CD4-positive, alpha-beta memory T cell (primary cell): ENCODE measurements at regions not wholly inside any gene's neighbourhood (a gene's known extent, or its start where the extent isn't known, plus 50 kb on each side); places are given as distances from the start of the nearest gene placed in this dataset.
"Not testable (repeated sequence)": the region's sequence is repeated elsewhere in the genome, so short reads cannot be mapped to it uniquely, and the experiment has no call there.

Experiments used
- CTCF ChIA-PET: fragments of 350-600 bp; sonication (Branson Sonifier 250); formaldehyde crosslinking; loops from one replicate; lab custom pipeline; 2021; ENCODE audit warnings: inconsistent platforms; ENCODE audit not compliant: partially characterized antibody; lab: Charles Lee
- POLR2A ChIA-PET: fragments of 350-600 bp; sonication (Branson Sonifier 250); formaldehyde crosslinking; loops from one replicate; lab custom pipeline; 2021; ENCODE audit not compliant: partially characterized antibody; lab: Charles Lee
- DNase-seq, 5 donors: peaks; one replicate each; pipeline versions ENCODE4 v3.0.0 to v3.0.0-alpha.2; 2020 to 2022; ENCODE audit warnings: mixed read lengths in 1 of 5
- H3K27ac ChIP-seq: one replicate; pipeline ENCODE4 v1.7.0; 2013; ENCODE audit warnings: low read depth, low read length
- H3K27me3 ChIP-seq: 2 replicates; pipeline ENCODE4 v1.7.0; 2013; ENCODE audit warnings: mild to moderate bottlenecking, low read length, moderate library complexity; ENCODE audit not compliant: insufficient read depth
- H3K36me3 ChIP-seq: 2 replicates; pipeline ENCODE4 v1.7.0; 2013; ENCODE audit warnings: mild to moderate bottlenecking, low read length, moderate library complexity; ENCODE audit not compliant: insufficient read depth
- H3K4me1 ChIP-seq: 2 replicates; pipeline ENCODE4 v1.7.0; 2013; ENCODE audit warnings: mild to moderate bottlenecking, low read length, moderate library complexity; ENCODE audit not compliant: insufficient read depth
- H3K4me3 ChIP-seq, 2 donors: one replicate each; pipeline ENCODE4 v1.7.0; 2013; ENCODE audit warnings: low read length in 2 of 2, mild to moderate bottlenecking in 1 of 2
- H3K9me3 ChIP-seq, 2 donors: one replicate each; pipeline ENCODE4 v1.7.0; 2013; ENCODE audit warnings: low read length in 2 of 2, control low read depth in 1 of 2; ENCODE audit not compliant: control insufficient read depth in 1 of 2
- H3K27ac Mint-ChIP-seq, 7 donors: one replicate each; pipeline ENCODE4 v1.8.0; 2020 to 2021; ENCODE audit warnings: mixed read lengths in 7 of 7, mild to moderate bottlenecking in 6 of 7, inconsistent platforms in 3 of 7, moderate library complexity in 3 of 7
- H3K27me3 Mint-ChIP-seq, 2 donors: one replicate each; pipeline ENCODE4 v1.8.0; 2020 to 2021; ENCODE audit warnings: mixed read lengths in 2 of 2
- H3K36me3 Mint-ChIP-seq, 2 donors: one replicate each; pipeline ENCODE4 v1.8.0; 2020 to 2021; ENCODE audit warnings: mixed read lengths in 2 of 2, inconsistent platforms in 1 of 2, mild to moderate bottlenecking in 1 of 2
- H3K4me1 Mint-ChIP-seq, 4 donors: one replicate each; pipeline ENCODE4 v1.8.0; 2020 to 2021; ENCODE audit warnings: mixed read lengths in 4 of 4, mild to moderate bottlenecking in 1 of 4
- H3K4me3 Mint-ChIP-seq, 8 donors: one replicate each; pipeline ENCODE4 v1.8.0; 2020 to 2021; ENCODE audit warnings: mixed read lengths in 8 of 8, mild to moderate bottlenecking in 7 of 8, moderate library complexity in 6 of 8, inconsistent platforms in 3 of 8
- H3K9me3 Mint-ChIP-seq, 8 donors: one replicate each; pipeline ENCODE4 v1.8.0; 2020 to 2021; ENCODE audit warnings: mixed read lengths in 8 of 8, mild to moderate bottlenecking in 5 of 8, inconsistent platforms in 3 of 8, moderate library complexity in 1 of 8
- intact Hi-C: fragments of 100-400 bp; cut with micrococcal nuclease; formaldehyde crosslinking; loops from one replicate; pipeline ENCODE4 v1.15.1; 2023

DNA sequence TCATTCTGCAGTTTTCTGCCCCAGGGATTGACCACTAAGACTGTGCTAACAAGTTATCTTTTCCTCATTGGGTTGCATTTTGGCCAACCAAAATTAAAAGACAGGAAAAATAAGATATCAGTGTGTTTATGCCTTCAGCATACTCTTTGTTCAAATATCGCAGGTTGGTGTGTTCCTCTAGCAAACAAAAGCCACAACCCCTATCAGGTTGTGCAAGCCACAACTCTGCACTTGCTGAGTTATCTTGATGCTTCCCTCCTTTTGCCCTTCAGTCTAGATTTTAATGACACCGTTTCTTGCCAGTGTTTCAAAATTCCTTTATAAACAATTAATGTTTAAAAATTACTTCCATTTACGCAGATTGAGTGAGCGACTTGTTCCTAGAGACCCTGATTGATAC lies 1164.2 kb downstream of the NSUN3 start:
- H3K27ac ChIP-seq: no peak overlapping the region
- intact Hi-C loops: no loop called here
- H3K4me1 ChIP-seq: no peaks in the 10 kb centered on the region
- DNase-seq: no peak
- H3K27me3 Mint-ChIP-seq: no peaks in the 10 kb centered on the region
- H3K36me3 ChIP-seq: no peaks in the 10 kb centered on the region
- POLR2A ChIA-PET: no interaction called here
- CTCF ChIA-PET: no interaction called here
- no peak overlapping the region for H3K27ac Mint-ChIP-seq
- H3K27me3 ChIP-seq: no peaks in the 10 kb centered on the region
- peaks cover 0 to 24% (median 11%) of the 10 kb centered on the region in 8 donors for H3K9me3 Mint-ChIP-seq
- H3K4me3 Mint-ChIP-seq: no peak overlapping the region
- no peaks in the 10 kb centered on the region for H3K4me1 Mint-ChIP-seq
- peaks cover 0 to 3% of the 10 kb centered on the region in 2 donors for H3K9me3 ChIP-seq
- no peaks in the 10 kb centered on the region for H3K36me3 Mint-ChIP-seq
- no peak overlapping the region for H3K4me3 ChIP-seq

DNA sequence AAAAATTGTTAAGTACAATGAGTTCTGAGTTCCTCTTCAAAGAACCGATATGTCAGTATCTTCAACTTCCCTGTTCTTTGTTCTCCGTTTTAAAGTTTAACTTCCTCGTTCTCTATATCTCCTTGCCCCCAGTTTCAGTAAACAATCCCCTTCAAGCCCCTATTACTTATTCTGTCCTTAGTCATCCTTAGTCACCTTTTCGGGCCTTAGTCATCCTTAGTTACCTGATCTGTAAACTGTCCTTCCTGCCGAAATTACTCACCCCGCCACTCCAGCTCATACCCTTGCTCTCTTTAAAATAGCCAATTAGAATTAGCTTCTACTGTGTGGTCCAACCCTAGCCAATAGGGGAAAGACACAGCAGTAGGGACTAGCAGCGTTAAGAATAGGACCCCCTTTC lies 1165.6 kb downstream of the NSUN3 start:
- H3K4me3 ChIP-seq: no peak overlapping the region
- intact Hi-C loops: no loop called here

DNA sequence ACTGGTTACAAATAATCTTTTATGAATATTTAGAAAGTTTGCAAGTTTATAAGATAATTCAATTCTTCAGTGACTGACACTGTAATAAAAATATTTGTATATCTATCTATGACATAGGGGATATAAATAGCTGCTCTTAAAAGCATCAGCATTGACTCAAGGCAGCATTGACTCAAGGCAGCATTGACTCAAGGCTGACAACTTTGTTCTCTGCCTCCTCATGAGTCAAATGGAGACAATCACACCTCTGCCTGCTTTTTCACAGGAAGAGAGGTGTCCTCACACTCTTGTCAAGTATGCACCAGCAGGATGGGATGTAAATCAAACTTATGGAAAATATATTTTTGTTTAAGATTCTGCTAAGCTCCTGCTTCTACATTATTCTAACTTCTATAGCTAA lies 1173.1 kb downstream of the NSUN3 start:
- no peak for DNase-seq
- H3K36me3 ChIP-seq: no peaks in the 10 kb centered on the region
- H3K4me1 ChIP-seq: no peaks in the 10 kb centered on the region
- intact Hi-C loops: no loop called here
- Mint-ChIP-seq H3K4me3 (no peak overlapping the region), H3K9me3 (peaks cover 0 to 7% (median 3%) of the 10 kb centered on the region in 8 donors), H3K27me3 (no peaks in the 10 kb centered on the region), H3K36me3 (no peaks in the 10 kb centered on the region), H3K4me1 (no peaks in the 10 kb centered on the region), H3K27ac (no peak overlapping the region)
- H3K4me3 ChIP-seq: no peak overlapping the region
- no peak overlapping the region for H3K27ac ChIP-seq
- POLR2A ChIA-PET: no interaction called here
- CTCF ChIA-PET: no interaction called here
- no peaks in the 10 kb centered on the region for H3K9me3 ChIP-seq
- H3K27me3 ChIP-seq: no peaks in the 10 kb centered on the region

More for the DNA sequence above, 1165.6 kb downstream of the NSUN3 start:
- Mint-ChIP-seq H3K9me3 (peaks cover 0 to 24% (median 11%) of the 10 kb centered on the region in 8 donors), H3K27ac (no peak overlapping the region), H3K27me3 (no peaks in the 10 kb centered on the region), H3K36me3 (no peaks in the 10 kb centered on the region), H3K4me1 (no peaks in the 10 kb centered on the region), H3K4me3 (no peak overlapping the region)
- Histone ChIP-seq H3K9me3 (peaks cover 0 to 3% of the 10 kb centered on the region in 2 donors), H3K36me3 (no peaks in the 10 kb centered on the region), H3K4me1 (no peaks in the 10 kb centered on the region), H3K27ac (no peak overlapping the region), H3K27me3 (no peaks in the 10 kb centered on the region)
- ChIA-PET CTCF (no interaction called here), POLR2A (no interaction called here)
- DNase-seq: no peak

DNA sequence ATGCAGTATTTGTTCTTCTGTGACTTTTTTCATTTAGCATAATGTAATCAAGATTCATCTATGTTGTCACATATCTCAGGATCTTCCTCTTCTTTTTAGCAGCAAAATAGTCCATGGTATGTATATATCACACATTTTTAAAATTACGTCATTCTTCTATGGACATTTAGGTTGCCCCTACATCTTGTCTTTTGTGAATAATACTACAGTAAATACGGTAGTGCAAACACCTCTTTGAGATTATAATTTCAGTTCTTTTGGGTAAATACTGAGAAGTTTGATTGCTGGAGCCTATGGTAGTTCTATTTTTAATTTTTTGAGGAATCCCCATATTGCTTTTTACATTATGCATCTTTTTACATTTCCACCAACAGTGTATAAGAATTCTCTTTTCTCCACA lies 1174.9 kb downstream of the NSUN3 start:
- ChIA-PET CTCF (no interaction called here), POLR2A (no interaction called here)

DNA sequence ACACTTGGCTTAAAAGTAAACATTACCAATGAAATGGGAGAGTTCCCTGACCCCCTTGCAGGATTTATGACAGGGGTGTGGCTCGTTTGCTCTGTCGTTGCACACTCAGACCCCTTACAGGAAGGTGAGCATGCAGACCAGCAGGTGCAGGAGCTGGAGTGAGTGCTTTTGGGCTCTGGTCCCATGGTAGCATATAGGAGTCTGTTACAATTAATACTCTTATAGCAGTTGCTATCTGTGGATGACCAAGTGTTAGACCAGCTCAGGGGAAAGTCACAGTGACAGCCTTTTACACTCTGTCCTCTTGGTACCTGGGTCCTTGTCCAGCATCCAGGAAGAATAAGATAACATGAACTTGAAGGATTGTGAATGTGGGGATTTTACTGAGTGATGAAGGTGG lies 1177.5 kb downstream of the NSUN3 start:
- POLR2A ChIA-PET: no interaction called here

More for the DNA sequence above, 1174.9 kb downstream of the NSUN3 start:
- no peak for DNase-seq
- Mint-ChIP-seq H3K27me3 (no peaks in the 10 kb centered on the region), H3K9me3 (peaks cover 0 to 13% (median 5%) of the 10 kb centered on the region in 8 donors), H3K4me1 (no peaks in the 10 kb centered on the region), H3K4me3 (no peak overlapping the region), H3K27ac (no peak overlapping the region), H3K36me3 (no peaks in the 10 kb centered on the region)
- Histone ChIP-seq H3K27me3 (no peaks in the 10 kb centered on the region), H3K9me3 (no peaks in the 10 kb centered on the region), H3K4me1 (no peaks in the 10 kb centered on the region), H3K4me3 (no peak overlapping the region), H3K36me3 (no peaks in the 10 kb centered on the region), H3K27ac (no peak overlapping the region)
- intact Hi-C loops: no loop called here

DNA sequence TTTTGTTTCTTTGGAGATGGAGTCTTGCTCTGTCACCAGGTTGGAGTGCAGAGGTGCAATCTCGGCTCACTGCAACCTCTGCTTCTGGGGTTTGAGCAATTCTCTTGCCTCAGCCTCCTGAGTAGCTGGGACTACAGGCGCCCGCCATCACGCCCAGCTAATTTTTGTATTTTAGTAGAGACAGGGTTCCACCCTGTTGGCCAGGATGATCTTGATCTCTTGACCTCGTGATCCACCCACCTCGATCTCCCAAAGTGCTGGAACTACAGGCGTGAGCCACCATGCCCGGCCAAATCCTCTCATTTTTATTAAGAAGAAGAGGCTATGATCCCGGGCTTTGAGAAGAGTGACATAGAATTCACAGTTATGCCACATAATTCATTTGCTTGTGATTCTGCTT lies 1178.4 kb downstream of the NSUN3 start:
- DNase-seq, H3K9me3 ChIP-seq, H3K4me3 ChIP-seq, H3K36me3 Mint-ChIP-seq, H3K4me3 Mint-ChIP-seq, H3K27ac Mint-ChIP-seq, H3K27me3 ChIP-seq, H3K27me3 Mint-ChIP-seq, H3K36me3 ChIP-seq, H3K4me1 Mint-ChIP-seq, H3K4me1 ChIP-seq, POLR2A ChIA-PET, CTCF ChIA-PET, intact Hi-C loops, H3K27ac ChIP-seq: not testable (repeated sequence)
- peaks cover 0 to 15% (median 8%) of the 10 kb centered on the region in 8 donors for H3K9me3 Mint-ChIP-seq

More for the DNA sequence above, 1177.5 kb downstream of the NSUN3 start:
- Mint-ChIP-seq H3K4me3 (no peak overlapping the region), H3K4me1 (no peaks in the 10 kb centered on the region), H3K27me3 (no peaks in the 10 kb centered on the region), H3K27ac (no peak overlapping the region), H3K36me3 (no peaks in the 10 kb centered on the region), H3K9me3 (peaks cover 0 to 15% (median 6%) of the 10 kb centered on the region in 8 donors)
- Histone ChIP-seq H3K4me3 (no peak overlapping the region), H3K36me3 (no peaks in the 10 kb centered on the region), H3K27me3 (no peaks in the 10 kb centered on the region), H3K9me3 (no peaks in the 10 kb centered on the region), H3K27ac (no peak overlapping the region), H3K4me1 (no peaks in the 10 kb centered on the region)
- intact Hi-C loops: no loop called here
- CTCF ChIA-PET: no interaction called here
- DNase-seq: no peak

DNA sequence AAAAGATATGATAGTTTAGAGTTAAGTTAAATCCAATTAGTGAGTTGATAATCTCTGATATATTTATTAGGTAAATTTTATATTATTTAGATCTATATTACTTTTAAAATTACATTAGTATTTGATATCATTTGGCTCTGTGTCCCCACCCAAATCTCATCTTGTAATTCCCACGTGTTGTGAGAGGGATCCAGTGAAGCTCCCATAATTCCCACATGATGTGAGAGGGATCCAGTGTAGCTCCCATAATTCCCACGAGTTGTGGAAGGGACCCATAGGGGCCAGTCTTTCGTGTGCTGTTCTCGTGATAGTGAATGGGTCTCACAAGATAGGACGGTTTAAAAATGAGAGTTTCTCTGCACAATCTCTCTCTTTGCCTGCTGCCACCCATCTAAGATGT lies 1183.6 kb downstream of the NSUN3 start:
- ChIA-PET POLR2A (no interaction called here), CTCF (no interaction called here)
- Mint-ChIP-seq H3K4me3 (no peak overlapping the region), H3K27ac (no peak overlapping the region), H3K4me1 (no peaks in the 10 kb centered on the region), H3K9me3 (peaks cover 0 to 14% (median 5%) of the 10 kb centered on the region in 8 donors), H3K36me3 (no peaks in the 10 kb centered on the region), H3K27me3 (no peaks in the 10 kb centered on the region)
- no peaks in the 10 kb centered on the region for H3K36me3 ChIP-seq
- intact Hi-C loops: no loop called here
- no peaks in the 10 kb centered on the region for H3K27me3 ChIP-seq
- no peaks in the 10 kb centered on the region for H3K4me1 ChIP-seq
- no peaks in the 10 kb centered on the region for H3K9me3 ChIP-seq
- no peak for DNase-seq
- no peak overlapping the region for H3K27ac ChIP-seq
- no peak overlapping the region for H3K4me3 ChIP-seq

DNA sequence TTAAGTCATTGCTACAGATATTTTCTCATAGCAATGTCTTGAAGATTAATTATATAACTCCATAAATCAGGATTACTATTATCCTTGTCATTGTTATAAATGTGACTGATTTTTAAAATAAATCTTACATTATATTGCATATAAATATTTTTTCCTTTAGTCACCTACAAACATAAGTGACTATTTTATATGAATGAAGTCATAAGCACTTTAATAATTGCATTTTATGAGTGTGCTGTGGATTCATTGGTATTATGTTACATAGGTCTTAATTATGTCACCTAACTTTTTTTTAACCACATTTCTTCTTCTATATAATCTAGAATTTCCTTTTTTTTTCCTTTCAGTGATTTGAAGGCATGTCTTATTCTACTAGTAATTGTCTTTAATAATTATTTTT lies 1191.2 kb downstream of the NSUN3 start:
- no peak overlapping the region for H3K4me3 Mint-ChIP-seq
- CTCF ChIA-PET: no interaction called here
- no peaks in the 10 kb centered on the region for H3K36me3 Mint-ChIP-seq
- no peak for DNase-seq
- Histone ChIP-seq H3K4me1 (no peaks in the 10 kb centered on the region), H3K4me3 (no peak overlapping the region), H3K27ac (no peak overlapping the region), H3K36me3 (no peaks in the 10 kb centered on the region), H3K27me3 (no peaks in the 10 kb centered on the region), H3K9me3 (peaks cover 0 to 5% of the 10 kb centered on the region in 2 donors)
- no peaks in the 10 kb centered on the region for H3K4me1 Mint-ChIP-seq
- peaks cover 0 to 26% (median 12%) of the 10 kb centered on the region in 8 donors for H3K9me3 Mint-ChIP-seq
- H3K27me3 Mint-ChIP-seq: no peaks in the 10 kb centered on the region
- intact Hi-C loops: no loop called here
- H3K27ac Mint-ChIP-seq: no peak overlapping the region
- POLR2A ChIA-PET: no interaction called here
